ENCODE measurements at regions not wholly inside any gene's neighbourhood (a gene's known extent, or its start where the extent isn't known, plus 50 kb on each side); places are given as distances from the start of the nearest gene placed in this dataset.

DNA sequence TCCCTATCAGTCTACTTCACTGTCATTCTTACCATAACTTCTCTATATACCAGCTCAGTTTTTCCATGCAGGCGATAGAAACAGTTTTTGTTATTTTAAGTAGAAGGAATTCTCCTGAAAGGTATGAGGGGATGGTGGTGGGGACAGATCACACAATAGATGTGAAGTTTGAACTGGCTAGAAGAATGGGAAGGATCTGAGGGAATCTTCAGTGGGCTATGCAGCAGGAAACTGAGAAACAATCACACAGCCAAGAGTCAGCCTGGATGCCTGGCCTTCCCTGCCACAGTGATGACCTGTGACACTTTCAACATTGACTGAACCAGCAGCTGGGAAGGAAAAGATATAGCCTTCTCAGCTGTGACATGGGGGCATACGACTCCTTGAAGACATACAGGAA lies 329.1 kb upstream of the GULP1 start:
- TF ChIP-seq, protein P1, sequence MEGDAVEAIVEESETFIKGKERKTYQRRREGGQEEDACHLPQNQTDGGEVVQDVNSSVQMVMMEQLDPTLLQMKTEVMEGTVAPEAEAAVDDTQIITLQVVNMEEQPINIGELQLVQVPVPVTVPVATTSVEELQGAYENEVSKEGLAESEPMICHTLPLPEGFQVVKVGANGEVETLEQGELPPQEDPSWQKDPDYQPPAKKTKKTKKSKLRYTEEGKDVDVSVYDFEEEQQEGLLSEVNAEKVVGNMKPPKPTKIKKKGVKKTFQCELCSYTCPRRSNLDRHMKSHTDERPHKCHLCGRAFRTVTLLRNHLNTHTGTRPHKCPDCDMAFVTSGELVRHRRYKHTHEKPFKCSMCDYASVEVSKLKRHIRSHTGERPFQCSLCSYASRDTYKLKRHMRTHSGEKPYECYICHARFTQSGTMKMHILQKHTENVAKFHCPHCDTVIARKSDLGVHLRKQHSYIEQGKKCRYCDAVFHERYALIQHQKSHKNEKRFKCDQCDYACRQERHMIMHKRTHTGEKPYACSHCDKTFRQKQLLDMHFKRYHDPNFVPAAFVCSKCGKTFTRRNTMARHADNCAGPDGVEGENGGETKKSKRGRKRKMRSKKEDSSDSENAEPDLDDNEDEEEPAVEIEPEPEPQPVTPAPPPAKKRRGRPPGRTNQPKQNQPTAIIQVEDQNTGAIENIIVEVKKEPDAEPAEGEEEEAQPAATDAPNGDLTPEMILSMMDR (IDR thresholded peaks at IDR 0.05; ENCODE audit: unreplicated experiment in 3 of 3): no peak
- Mint-ChIP-seq H3K4me1 (no peaks in the 10 kb centered on the region), H3K27me3 (ENCODE audit: low read depth) (no peaks in the 10 kb centered on the region), H3K4me3 (no peak overlapping the region), H3K9me3 (no peaks in the 10 kb centered on the region), H3K36me3 (ENCODE audit: low read depth) (no peaks in the 10 kb centered on the region), H3K27ac (peak overlapping the region in 1 of 3 experiments; percentile 7)

DNA sequence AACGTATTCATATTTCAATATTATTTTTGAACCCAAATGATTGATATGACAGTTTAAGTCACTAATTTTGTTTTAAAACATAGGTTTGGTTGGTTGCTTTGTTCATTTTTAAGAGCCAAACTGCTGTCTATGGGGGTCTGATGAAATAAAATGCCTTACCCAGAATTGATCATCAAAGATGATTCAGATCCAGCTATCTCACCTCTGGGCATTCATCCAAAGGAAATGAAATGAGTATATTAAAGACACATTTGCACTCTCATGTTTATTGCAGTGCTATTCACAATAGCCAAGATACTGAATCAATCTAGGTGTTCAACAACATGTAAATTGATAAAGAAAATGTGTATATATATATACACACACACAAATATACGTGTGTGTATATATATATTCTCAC lies 326.9 kb upstream of the GULP1 start:
- Mint-ChIP-seq H3K4me3 (no peak overlapping the region), H3K27me3 (ENCODE audit: low read depth) (no peaks in the 10 kb centered on the region), H3K4me1 (no peaks in the 10 kb centered on the region), H3K9me3 (no peaks in the 10 kb centered on the region), H3K27ac (no peak overlapping the region), H3K36me3 (ENCODE audit: low read depth) (no peaks in the 10 kb centered on the region)
- TF ChIP-seq, protein P1 (IDR thresholded peaks at IDR 0.05; ENCODE audit: unreplicated experiment in 3 of 3): no peak

- Mint-ChIP-seq H3K27me3 (ENCODE audit: low read depth) (no peaks in the 10 kb centered on the region), H3K4me1 (no peaks in the 10 kb centered on the region), H3K9me3 (no peaks in the 10 kb centered on the region), H3K4me3 (no peak overlapping the region), H3K36me3 (ENCODE audit: low read depth) (no peaks in the 10 kb centered on the region), H3K27ac (no peak overlapping the region)
- TF ChIP-seq, protein P1 (IDR thresholded peaks at IDR 0.05; ENCODE audit: unreplicated experiment in 3 of 3): no peak
Measured at GRCh38 chr2:187966924-187967323, 324.8 kb upstream of the GULP1 start.

DNA sequence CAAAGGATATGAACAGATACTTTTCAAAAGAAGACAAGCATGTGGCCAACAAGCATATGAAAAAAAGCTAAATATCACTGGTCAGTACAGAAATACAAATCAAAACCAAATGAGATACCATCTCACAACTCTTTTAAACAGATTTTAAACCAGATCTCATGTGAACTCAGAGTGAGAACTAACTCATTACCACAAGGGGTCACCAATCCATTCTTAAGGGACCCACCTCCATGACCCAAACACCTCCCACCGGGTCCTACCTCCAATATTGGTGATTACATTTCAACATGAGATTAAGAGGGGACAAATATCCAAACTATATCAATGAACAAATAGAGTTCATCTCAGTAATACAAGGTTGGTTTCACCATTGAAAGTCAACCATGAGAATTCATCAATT lies 319.8 kb upstream of the GULP1 start:
- Mint-ChIP-seq H3K9me3 (no peaks in the 10 kb centered on the region), H3K27me3 (ENCODE audit: low read depth) (no peaks in the 10 kb centered on the region), H3K27ac (no peak overlapping the region), H3K4me3 (no peak overlapping the region), H3K4me1 (no peaks in the 10 kb centered on the region), H3K36me3 (ENCODE audit: low read depth) (no peaks in the 10 kb centered on the region)
- TF ChIP-seq, protein P1 (IDR thresholded peaks at IDR 0.05; ENCODE audit: unreplicated experiment in 3 of 3): no peak

- H3K4me1 Mint-ChIP-seq: no peaks in the 10 kb centered on the region
- no peaks in the 10 kb centered on the region for H3K36me3 Mint-ChIP-seq (ENCODE audit: low read depth)
- TF ChIP-seq, protein P1 (IDR thresholded peaks at IDR 0.05; ENCODE audit: unreplicated experiment in 3 of 3): no peak
- H3K4me3 Mint-ChIP-seq: no peak overlapping the region
- no peaks in the 10 kb centered on the region for H3K9me3 Mint-ChIP-seq
- no peaks in the 10 kb centered on the region for H3K27me3 Mint-ChIP-seq (ENCODE audit: low read depth)
- no peak overlapping the region for H3K27ac Mint-ChIP-seq
Measured at GRCh38 chr2:187976259-187976985, 315.3 kb upstream of the GULP1 start.

DNA sequence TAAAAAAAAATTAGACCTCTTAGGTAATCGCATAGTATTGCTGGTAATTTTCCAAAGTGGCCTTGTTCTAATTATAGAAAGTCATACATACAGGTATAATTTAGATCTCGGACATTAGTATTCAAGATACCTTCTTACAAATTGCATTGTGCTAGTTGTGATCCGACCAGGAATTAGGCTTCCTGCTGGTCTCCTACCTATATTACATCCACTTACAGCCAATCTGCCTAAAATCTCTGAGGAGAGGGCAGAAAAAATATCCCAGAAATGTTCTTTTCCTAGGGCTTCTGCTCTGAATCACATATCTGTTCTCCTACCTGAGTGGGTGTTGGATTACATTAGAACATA lies 314.7 kb upstream of the GULP1 start:
- Mint-ChIP-seq H3K27ac (no peak overlapping the region), H3K27me3 (ENCODE audit: low read depth) (no peaks in the 10 kb centered on the region), H3K4me3 (no peak overlapping the region), H3K36me3 (ENCODE audit: low read depth) (no peaks in the 10 kb centered on the region), H3K9me3 (no peaks in the 10 kb centered on the region), H3K4me1 (no peaks in the 10 kb centered on the region)
- TF ChIP-seq, protein P1 (IDR thresholded peaks at IDR 0.05; ENCODE audit: unreplicated experiment in 3 of 3): no peak

Measured in nephron (organoid).